K562 (cell line): ENCODE measurements at regions not wholly inside any gene's neighbourhood (a gene's known extent, or its start where the extent isn't known, plus 50 kb on each side); places are given as distances from the start of the nearest gene placed in this dataset.

ENCODE experiments used
- ATAC-seq: fragments of 200-7000 bp; cut with Tn5 transposase; 3 replicates; pipeline ENCODE4 v1.9.1; 2020; ENCODE audit warnings: moderate library complexity
- BruUV-seq: library from RNA; stranded (reverse); fragments of 400-500 nt; replicated peaks from 2 replicates; lab custom pipeline; 2021; lab: Mats Ljungman, UMichigan
- CTCF ChIA-PET: fragments of 300-600 bp; formaldehyde crosslinking; extraction: SDS; loops from one replicate; lab custom pipeline; 2021; ENCODE audit warnings: low intra/inter-chr PET ratio; lab: Yijun Ruan, JAX
- POLR2A ChIA-PET: fragments of 300-600, 350-650 bp; sonication (Branson Sonifier 250); formaldehyde crosslinking; extraction: SDS; loops from one replicate; lab custom pipeline; 2021; ENCODE audit warnings: antibody characterized with exemption, inconsistent platforms; lab: Yijun Ruan, JAX
- DNase-seq, 4 experiments: peaks; one replicate each; pipeline versions ENCODE4 v3.0.0 to v3.0.0-alpha.2; 2011 to 2018; ENCODE audit warnings: low spot score in 3 of 4, mixed read lengths in 3 of 4; ENCODE audit errors: extremely low read depth in 1 of 4
- FAIRE-seq: peaks from 2 replicates; lab custom pipeline; 2011; peaks lifted over from hg19 to GRCh38; lab: Jason Lieb, UNC
- H2AFZ ChIP-seq: 2 replicates; pipeline ENCODE4 v1.6.0; 2011; ENCODE audit warnings: low read depth, low read length, control low read depth, inconsistent platforms
- H3K27ac ChIP-seq: fragments of 200-600 bp; 3 replicates; pipeline ENCODE4 v1.8.0; 2011; ENCODE audit warnings: low read depth, mild to moderate bottlenecking, control low read depth, inconsistent platforms, low read length, moderate library complexity, mixed read lengths; ENCODE audit errors: extremely low read depth
- H3K27me3 ChIP-seq, 2 experiments: fragments of 300-600 bp in 1 of 2; 2 replicates in 1 of 2; 3 replicates in 1 of 2; pipeline versions ENCODE4 v1.6.0 to v1.8.0; 2011; ENCODE audit warnings: inconsistent platforms in 2 of 2, low read length in 2 of 2, mild to moderate bottlenecking in 1 of 2, mixed read lengths in 1 of 2, moderate library complexity in 1 of 2; ENCODE audit not compliant: control insufficient read depth in 2 of 2, insufficient read depth in 2 of 2
- H3K36me3 ChIP-seq: fragments of 300-600 bp; 3 replicates; pipeline ENCODE4 v1.8.0; 2011; ENCODE audit warnings: mild to moderate bottlenecking, low read length, inconsistent platforms; ENCODE audit not compliant: control insufficient read depth, insufficient read depth
- H3K4me1 ChIP-seq, 2 experiments: fragments of 200-600 bp in 1 of 2; replicated peaks in 1 of 2; 2 replicates in 1 of 2; 3 replicates in 1 of 2; pipeline versions ENCODE4 v1.5.1 to v1.8.0; 2011; ENCODE audit warnings: inconsistent platforms in 2 of 2, low read length in 2 of 2, mild to moderate bottlenecking in 1 of 2, mixed read lengths in 1 of 2, moderate library complexity in 1 of 2; ENCODE audit not compliant: control insufficient read depth in 2 of 2, insufficient read depth in 2 of 2
- H3K4me2 ChIP-seq: 2 replicates; pipeline ENCODE4 v1.6.1; 2011; ENCODE audit warnings: low read length, control low read depth, inconsistent platforms, mixed read lengths; ENCODE audit not compliant: insufficient read depth
- H3K4me3 ChIP-seq: fragments of 200-600 bp; sonication (generic), shearing (Covaris generic); 2 replicates; pipeline ENCODE4 v1.5.1; 2016; ENCODE audit warnings: control low read depth, inconsistent platforms
- H3K79me2 ChIP-seq: fragments of 200-600 bp; 3 replicates; pipeline ENCODE4 v1.8.0; 2011; ENCODE audit warnings: low read length, inconsistent platforms; ENCODE audit not compliant: control insufficient read depth, insufficient read depth
- H3K9ac ChIP-seq, 2 experiments: 2 replicates each; pipeline versions ENCODE4 v1.6.0 to v1.6.1; 2011; ENCODE audit warnings: low read depth in 2 of 2, low read length in 2 of 2, control low read depth in 1 of 2, inconsistent platforms in 1 of 2, mild to moderate bottlenecking in 1 of 2, mixed read lengths in 1 of 2; ENCODE audit not compliant: insufficient read depth in 1 of 2
- H3K9me1 ChIP-seq: one replicate; pipeline ENCODE4 v1.6.0; 2011; ENCODE audit warnings: inconsistent platforms, mild to moderate bottlenecking, low read length, moderate library complexity; ENCODE audit not compliant: control insufficient read depth, insufficient read depth
- H3K9me3 ChIP-seq: replicated peaks from 2 replicates; pipeline ENCODE4 v1.5.1; 2011; ENCODE audit warnings: low read depth, low read length, inconsistent platforms; ENCODE audit not compliant: control insufficient read depth, insufficient read depth
- H4K20me1 ChIP-seq: replicated peaks from 2 replicates; pipeline ENCODE4 v1.6.1; 2011; ENCODE audit warnings: low read length, inconsistent platforms, mixed read lengths; ENCODE audit not compliant: control insufficient read depth, insufficient read depth
- CEBPG ChIP-seq, 3 experiments: fragments of 200-800 bp in 1 of 3; sonication (Bioruptor generic) in 1 of 3; sonication (generic) in 1 of 3; formaldehyde crosslinking in 1 of 3; IDR thresholded peaks in 2 of 3; conservative IDR thresholded peaks in 1 of 3; 2 replicates each; pipeline versions ENCODE4 v1.6.1 to v1.8.0; 2016 to 2022; ENCODE audit warnings: missing compliant biosample characterization in 2 of 3, missing genetic modification characterization in 2 of 3, mild to moderate bottlenecking in 1 of 3, missing genetic modification reagents in 1 of 3
- FOXJ3 ChIP-seq: sonication (generic); formaldehyde crosslinking; IDR thresholded peaks from 2 replicates; pipeline ENCODE4 v1.4.0; 2020; ENCODE audit warnings: mild to moderate bottlenecking, missing genetic modification reagents
- NUFIP1 ChIP-seq: fragments of 450-650 bp; IDR thresholded peaks from 2 replicates; pipeline ENCODE4 v1.6.1; 2018; ENCODE audit not compliant: partially characterized antibody
- POLR2AphosphoS5 ChIP-seq: IDR thresholded peaks from 2 replicates; pipeline ENCODE4 v1.6.1; 2011; ENCODE audit warnings: mild to moderate bottlenecking, low read depth, low read length, moderate library complexity; ENCODE audit not compliant: control insufficient read depth, insufficient read depth
- PTBP1 ChIP-seq: fragments of 200-400 bp; formaldehyde crosslinking; IDR thresholded peaks from 2 replicates; pipeline ENCODE4 v1.6.1; 2017; ENCODE audit warnings: low read depth, low read length
- RBM34 ChIP-seq: fragments of 200-400 bp; formaldehyde crosslinking; IDR thresholded peaks from 2 replicates; pipeline ENCODE4 v1.6.1; 2018; ENCODE audit warnings: low read length, borderline replicate concordance; ENCODE audit not compliant: insufficient read depth
- SMARCE1 ChIP-seq: fragments of 450-650 bp; IDR thresholded peaks from 2 replicates; pipeline ENCODE4 v1.7.1; 2016; ENCODE audit warnings: mild to moderate bottlenecking
- SP2 ChIP-seq: IDR thresholded peaks from 2 replicates; pipeline ENCODE4 v1.6.1; 2011; ENCODE audit warnings: mild to moderate bottlenecking, low read depth, low read length, moderate library complexity; ENCODE audit not compliant: poor library complexity, severe bottlenecking; ENCODE audit errors: extremely low read depth
- ZNF143 ChIP-seq: sonication (generic); formaldehyde crosslinking; IDR thresholded peaks from 2 replicates; pipeline ENCODE4 v1.9.0; 2022; ENCODE audit warnings: mild to moderate bottlenecking, missing genetic modification reagents
- WGBS: fragments of 100-300 bp; shearing (Covaris generic); methylation state at CpG from one replicate; pipeline ENCODE4 v1.1.6; 2016; ENCODE audit warnings: low coverage, mixed read lengths; ENCODE audit not compliant: insufficient coverage; ENCODE audit errors: missing lambda C conversion rate; 5-methylcytosine and 5-hydroxymethylcytosine counted together
- in situ Hi-C: fragments of 300-500 bp; cut with MboI; formaldehyde crosslinking; loops from 4 replicates; pipeline ENCODE4 v1.15.0; 2018; ENCODE audit warnings: inconsistent platforms, mixed read lengths
- intact Hi-C: fragments of 100-400 bp; cut with micrococcal nuclease; formaldehyde crosslinking; loops from 2 replicates; pipeline ENCODE4 v1.14.2; 2022

GRCh38 chr5:111863801-111864200 lies 106.8 kb upstream of the NREP start:
- FAIRE-seq (no peak), DNase-seq (no peak), ATAC-seq (no peak)
- TF ChIP-seq CEBPG (CRISPR knock-in tag; IDR thresholded peaks at IDR 0.05) (no peak), CEBPG (tag; conservative IDR thresholded peaks at IDR 0.05 in 1 of 2, IDR thresholded peaks at IDR 0.05 in 1 of 2) (no peak), FOXJ3 (CRISPR knock-in tag) (no peak), SP2 (no peak), ZNF143 (no peak), PTBP1 (no peak), SMARCE1 (no peak), POLR2AphosphoS5 (no peak), NUFIP1 (no peak), RBM34 (no peak)
- CTCF ChIA-PET: no interaction called here
- H3K79me2 ChIP-seq: no peaks in the 10 kb centered on the region
- no peaks in the 10 kb centered on the region for H3K9me1 ChIP-seq
- no peaks in the 10 kb centered on the region for H4K20me1 ChIP-seq
- no peaks in the 10 kb centered on the region for H3K9me3 ChIP-seq
- no peaks in the 10 kb centered on the region for H3K27me3 ChIP-seq
- H3K36me3 ChIP-seq: no peaks in the 10 kb centered on the region
- H3K4me2 ChIP-seq: no peak overlapping the region
- H2AFZ ChIP-seq: no peak overlapping the region
- 11% methylated on average over 1 of the region's 1 CpG for WGBS
- POLR2A ChIA-PET: no interaction called here
- BruUV-seq: no TSS peak
- no peaks in the 10 kb centered on the region for H3K4me1 ChIP-seq
- H3K4me3 ChIP-seq: no peak overlapping the region
- intact Hi-C loops (no loop called here), in situ Hi-C loops (no loop called here)
- no peak overlapping the region for H3K27ac ChIP-seq
- H3K9ac ChIP-seq: no peak overlapping the region
